SHP77 (cell line): ENCODE measurements at regions not wholly inside any gene's neighbourhood (a gene's known extent, or its start where the extent isn't known, plus 50 kb on each side); places are given as distances from the start of the nearest gene placed in this dataset.

Source experiments
- DNase-seq, 2 experiments: peaks; one replicate each; lab custom pipeline; 2025; lab: John Stamatoyannopoulos, UW

- DNase-seq, result no peak
Observed at GRCh38 chr1:199109160-199109559, 470.3 kb downstream of the PTPRC start.

DNA sequence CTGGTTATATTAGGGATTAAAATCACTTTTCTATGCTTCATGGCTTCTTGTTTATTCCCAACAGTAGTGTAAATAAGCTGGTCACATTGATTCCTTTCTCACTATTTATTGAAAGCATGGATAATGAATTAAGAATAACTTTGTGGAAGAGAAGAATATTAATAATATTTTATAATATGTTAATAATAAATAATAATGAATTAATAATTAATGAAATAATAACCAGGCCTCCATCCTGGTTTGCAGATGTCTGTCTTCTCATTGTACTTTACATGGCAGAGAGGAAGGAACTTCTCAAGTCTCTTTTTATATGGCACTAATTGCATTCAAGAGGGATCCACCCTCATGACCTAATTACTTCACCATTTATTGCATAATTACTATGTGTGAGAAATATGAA, 473.5 kb downstream of the PTPRC start:
- DNase-seq, result no peak

DNA sequence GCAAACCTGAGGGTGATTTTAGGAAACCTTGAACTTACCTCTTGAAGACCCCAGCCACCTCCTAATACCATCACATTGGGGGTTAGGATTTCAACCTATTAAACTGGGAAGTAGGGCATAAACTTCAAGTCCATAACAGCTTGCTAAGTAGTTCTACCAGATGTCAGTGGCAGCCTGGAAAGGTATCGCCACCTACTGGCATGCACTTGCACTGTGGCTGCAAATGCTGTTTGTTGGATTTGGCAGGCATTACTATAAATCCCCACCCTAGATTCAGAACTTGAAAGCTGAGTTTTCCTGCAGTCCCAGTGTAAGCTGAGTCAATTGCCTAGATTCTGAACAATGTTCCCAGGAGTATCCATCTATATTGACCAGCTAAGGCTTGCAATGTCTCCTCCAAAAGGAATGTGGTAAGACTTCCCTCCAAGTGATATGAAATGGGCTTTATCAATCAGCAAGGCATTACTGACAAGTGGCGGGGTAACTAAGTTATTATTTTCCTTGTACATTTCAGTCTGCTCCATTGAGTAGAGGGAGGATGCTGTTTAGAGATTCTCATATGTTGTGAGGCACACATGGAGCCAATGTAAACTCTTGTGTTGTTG, 474.5 kb downstream of the PTPRC start:
- DNase-seq, result peak; percentile 38 to 46

DNA sequence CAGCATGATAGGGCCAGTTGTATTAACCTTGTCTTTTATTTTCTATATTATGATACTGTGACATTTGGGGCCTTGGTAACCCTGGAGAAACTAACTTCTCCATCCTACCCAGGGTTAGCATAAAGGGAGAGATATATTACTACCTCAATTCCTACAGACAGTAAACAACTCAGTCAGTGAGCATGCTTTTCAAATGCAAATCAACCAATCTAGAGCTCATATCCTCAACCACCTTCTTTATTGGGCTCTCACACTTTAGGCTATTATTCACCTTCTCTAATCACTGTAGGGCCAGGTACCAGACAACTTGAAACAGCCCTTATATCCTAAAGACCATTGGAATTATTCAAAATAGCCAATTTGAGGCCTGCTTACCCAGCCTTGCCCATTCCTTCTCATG, 477.6 kb downstream of the PTPRC start:
- DNase-seq, result no peak

DNA sequence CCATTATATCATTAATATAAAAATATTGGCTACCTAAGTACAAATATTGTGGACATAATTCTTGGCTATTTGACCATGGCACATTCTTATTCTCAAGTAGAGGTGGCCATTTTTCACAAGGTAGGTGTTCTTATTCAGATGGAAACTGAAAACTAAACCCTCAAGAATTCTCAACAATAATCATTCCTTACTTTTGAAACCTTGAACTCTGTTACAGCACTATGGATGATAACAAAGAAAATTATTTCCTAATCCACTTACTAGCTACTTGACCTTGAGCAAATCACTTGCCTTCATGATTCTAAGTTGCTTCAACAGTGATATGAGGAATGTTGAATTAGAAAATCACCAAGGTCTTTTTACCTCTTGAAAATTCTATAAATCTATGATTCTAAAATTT, 482.2 kb downstream of the PTPRC start:
- DNase-seq, result no peak

DNA sequence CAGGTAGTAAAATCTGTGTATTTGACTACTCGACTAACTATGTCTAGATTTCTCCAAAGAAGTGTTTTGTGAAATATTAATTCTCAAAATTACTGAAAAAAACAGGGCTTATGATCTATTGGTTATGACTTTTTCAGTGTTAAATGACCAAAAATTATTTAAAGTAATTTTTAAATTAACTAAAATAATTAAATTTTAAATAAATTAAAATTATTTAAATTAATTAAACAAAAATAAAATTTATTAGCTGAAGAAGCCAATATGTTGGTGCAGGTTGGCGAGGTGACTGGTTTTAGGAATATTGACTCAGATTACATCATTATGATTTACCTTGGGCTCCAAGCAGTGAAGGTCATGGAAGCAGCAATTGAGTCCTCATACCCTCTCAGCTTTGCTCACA, 483.2 kb downstream of the PTPRC start:
- DNase-seq, result no peak

- DNase-seq, result no peak
Observed at GRCh38 chr1:199122532-199123311, 483.9 kb downstream of the PTPRC start.

DNA sequence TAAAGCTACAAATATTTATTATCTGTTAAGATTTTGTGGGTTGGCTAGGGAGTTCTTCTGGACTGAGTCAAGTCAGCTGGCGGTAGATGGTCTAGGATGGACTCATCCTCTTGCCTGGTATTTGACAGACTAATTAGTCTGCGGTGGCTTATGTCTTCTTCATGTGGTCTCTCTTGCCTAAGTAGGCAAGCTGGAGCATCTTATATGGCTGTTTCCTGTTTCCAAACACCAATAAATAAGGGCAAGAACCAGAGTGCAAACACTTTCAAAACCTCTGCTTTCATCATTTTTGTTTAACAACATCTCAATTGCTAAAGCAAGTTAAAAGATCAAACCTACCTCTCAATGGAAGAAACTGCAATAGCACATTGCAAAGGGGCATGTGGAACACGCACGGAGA, 484.8 kb downstream of the PTPRC start:
- no peak for DNase-seq

DNA sequence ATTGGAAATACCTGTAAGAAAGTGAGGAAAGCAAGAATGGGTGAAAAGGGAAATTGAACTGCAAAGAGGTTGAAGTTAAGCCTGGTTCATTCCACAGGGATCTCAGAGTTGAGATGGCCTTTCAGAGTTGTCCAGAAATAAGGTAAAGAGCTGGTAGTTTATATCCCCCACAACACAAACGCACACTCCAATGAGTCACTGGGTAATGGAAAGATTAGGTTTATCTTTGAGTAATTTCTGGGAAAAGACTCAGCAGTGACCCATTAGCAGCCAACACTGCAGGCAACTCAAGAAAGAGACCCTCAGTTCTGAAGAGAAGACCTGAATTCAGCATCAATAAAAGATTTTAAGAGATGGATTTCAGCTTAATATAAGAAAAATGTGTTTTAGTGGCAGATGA, 485.5 kb downstream of the PTPRC start:
- no peak for DNase-seq

GRCh38 chr1:199129247-199129646, 490.4 kb downstream of the PTPRC start:
- no peak for DNase-seq

DNA sequence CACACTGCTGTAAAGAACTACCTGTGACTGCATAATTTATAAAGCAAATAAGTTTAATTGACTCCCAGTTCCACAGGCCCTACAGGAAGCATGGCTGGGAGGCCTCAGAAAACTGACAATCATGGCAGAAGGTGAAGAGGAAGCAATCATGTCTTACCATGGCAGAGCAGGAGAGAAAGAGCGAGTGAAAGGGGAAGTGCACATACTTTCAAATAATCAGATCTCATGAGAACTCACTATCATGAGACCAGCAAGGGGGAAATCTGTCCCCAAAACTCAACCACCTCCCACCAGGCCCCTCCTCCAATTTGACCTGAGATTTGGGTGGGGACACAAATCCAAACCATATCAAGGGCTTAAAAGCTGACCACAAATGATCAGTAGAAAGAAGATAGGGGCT, 493.2 kb downstream of the PTPRC start:
- DNase-seq, result no peak

DNA sequence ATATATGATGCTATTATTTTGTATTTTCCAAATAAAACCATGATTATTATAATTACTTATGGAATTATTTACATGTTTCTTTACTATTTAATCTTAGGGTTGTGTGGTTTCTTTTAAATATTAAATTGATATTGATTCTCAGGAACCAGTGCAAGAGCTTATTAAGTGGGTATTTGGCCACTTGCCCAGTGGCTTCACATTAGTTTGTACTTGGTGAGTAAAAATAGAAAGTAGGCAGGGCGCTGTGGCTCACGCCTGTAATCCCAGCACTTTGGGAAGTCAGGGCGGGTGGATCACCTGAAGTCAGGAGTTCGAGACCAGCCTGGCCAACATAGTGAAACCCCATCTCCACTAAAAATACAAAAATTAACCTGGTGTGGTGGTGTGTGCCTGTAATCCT, 497.1 kb downstream of the PTPRC start:
- no peak for DNase-seq

GRCh38 chr1:199138061-199138460, 499.2 kb downstream of the PTPRC start:
- DNase-seq, result no peak

GRCh38 chr1:199149591-199149990, 510.8 kb downstream of the PTPRC start:
- no peak for DNase-seq

GRCh38 chr1:199150756-199151155, 511.9 kb downstream of the PTPRC start:
- no peak for DNase-seq

GRCh38 chr1:199151634-199152425, 513.0 kb downstream of the PTPRC start:
- DNase-seq, result no peak

DNA sequence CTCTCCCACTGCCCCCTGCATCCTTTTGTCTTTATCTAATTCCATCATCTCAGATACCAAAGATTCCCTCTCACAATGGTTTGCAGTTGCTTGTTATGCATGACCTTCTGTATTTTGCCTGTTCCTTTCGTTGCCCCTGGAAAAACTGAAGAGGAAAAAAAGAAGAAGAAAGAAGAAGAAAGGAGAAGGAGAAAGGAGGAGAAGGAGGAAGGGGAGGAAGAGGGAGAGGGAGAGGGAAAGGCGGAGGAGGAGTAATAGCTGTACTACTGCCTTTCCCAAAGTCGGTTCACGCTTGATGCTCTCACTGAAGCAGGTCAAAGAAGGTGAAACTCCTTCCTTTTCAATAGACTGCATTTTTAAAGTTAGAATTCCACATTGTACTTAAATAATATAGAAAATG, 513.8 kb downstream of the PTPRC start:
- no peak for DNase-seq

GRCh38 chr1:199155166-199156019, 516.6 kb downstream of the PTPRC start:
- DNase-seq, result no peak

GRCh38 chr1:199157494-199157893, 518.7 kb downstream of the PTPRC start:
- no peak for DNase-seq

DNA sequence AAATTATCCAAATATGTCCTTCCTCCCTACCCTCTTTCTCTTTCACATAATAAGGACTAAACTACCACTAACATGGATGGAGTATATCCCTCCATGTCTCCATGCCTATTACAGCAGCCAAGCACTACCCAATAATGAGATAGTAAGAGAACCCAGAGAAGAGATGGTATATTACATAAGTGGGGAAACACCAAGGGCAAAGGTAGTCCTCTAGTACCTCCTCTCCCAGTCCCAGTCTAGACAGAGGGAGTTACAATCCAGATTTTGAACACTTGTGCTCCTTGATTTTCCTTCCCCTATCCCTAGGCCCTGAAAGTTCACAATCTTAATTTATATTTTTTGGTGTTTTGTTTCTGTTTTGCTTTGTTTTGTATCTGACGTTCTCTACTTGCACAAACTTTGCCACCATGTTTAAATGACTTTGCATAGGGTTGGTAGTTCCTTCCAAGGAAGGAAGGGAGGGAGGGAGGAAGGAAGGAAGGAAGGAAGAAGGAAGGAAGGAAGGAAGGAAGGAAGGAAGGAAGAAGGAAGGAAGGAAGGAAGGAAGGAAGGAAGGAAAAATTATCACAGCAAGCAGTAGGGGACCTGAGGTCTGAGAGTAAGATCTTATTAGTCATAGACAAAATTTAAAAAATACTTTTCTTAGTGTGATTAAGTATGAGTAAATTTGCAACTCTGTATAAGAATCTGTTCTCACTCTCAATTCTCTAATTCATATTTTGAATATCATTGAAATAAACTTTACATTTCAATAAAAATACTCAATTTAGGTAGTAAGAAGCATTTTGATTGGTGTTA, 521.9 kb downstream of the PTPRC start:
- DNase-seq, result no peak

DNA sequence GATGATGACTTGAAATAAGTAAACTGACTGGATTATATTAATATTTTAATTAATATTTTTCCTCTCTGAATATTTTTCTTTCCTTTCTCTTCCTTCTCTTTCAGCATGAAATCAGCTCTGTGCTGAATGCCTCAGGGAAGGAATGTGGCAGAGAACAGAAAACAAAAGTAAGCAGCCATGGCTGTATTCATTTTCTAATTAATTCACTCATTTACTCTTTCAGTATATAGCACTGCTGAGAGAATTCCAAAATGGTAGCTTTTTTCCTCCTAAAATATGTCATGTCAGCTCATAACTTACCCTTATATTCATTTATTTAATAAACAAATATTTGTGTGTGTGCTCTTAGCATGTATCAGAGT, 522.5 kb downstream of the PTPRC start:
- DNase-seq, result no peak
